NCI-H187 (cell line): ENCODE measurements at regions not wholly inside any gene's neighbourhood (a gene's known extent, or its start where the extent isn't known, plus 50 kb on each side); places are given as distances from the start of the nearest gene placed in this dataset.
A peak's percentile ranks its signal among the peaks of the same experiment; 100 is the strongest.
"Not testable (repeated sequence)": the region's sequence is repeated elsewhere in the genome, so short reads cannot be mapped to it uniquely, and the experiment has no call there.

Experiments used
- DNase-seq, 2 experiments: peaks; one replicate each; lab custom pipeline; 2025; lab: John Stamatoyannopoulos, UW

DNA sequence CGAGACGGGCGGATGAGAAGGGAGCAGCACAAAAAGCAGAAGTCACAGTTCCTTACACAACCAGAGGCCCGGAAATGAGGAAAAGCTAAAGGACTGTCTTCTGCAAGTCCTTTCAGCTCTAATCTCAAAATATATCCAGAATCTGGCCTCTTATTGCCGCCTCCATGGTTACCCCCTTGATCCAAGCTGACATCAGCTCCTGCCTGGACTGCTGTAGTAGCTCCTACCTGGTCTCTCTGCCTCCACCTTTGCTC is 324.0 kb upstream of the ROPN1 start:
- DNase-seq, result no peak

GRCh38 chr3:124318014-124318413 is 326.1 kb upstream of the ROPN1 start:
- DNase-seq, result no peak

DNA sequence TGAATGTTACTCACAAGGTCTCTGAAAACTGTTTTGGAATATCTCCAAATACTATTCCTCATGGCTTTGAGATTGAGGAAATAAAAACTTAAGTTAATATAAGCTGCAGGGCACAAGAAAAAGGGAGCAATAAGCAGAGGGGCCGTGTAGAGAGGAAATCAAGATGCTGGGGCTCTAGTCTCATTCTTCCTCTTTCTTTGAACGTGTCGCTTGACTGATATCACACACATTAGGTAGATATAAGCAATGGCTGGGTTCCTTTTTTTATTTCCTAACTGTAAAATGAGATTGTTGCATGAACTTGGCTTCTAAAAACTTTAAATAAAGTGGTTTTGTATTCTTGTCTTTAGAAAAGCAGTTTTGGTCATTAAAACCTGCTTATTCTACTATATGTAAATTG is 326.7 kb upstream of the ROPN1 start:
- DNase-seq, result no peak

DNA sequence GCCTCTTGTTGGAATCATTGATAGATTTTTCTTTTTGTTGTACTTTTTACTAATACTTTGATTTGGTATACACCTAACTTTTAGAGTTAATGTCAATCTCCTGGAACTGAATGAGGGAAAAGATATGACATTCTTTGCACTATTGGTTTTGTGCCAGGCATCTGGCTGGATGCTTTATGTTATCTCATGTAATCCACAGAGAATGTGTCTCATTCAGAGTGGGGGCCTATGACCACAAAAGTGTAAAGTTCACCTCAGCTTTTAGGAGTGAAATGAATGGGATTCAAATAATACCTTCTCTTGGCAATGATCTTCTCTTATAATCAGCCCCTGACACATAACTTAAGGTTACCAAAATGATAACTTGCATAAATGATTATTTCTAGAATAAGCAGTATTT is 329.1 kb upstream of the ROPN1 start:
- DNase-seq, result no peak

- DNase-seq, result no peak
Observed at GRCh38 chr3:124322309-124322880, 330.5 kb upstream of the ROPN1 start.

- no peak for DNase-seq
Observed at GRCh38 chr3:124322966-124323365, 331.0 kb upstream of the ROPN1 start.

DNA sequence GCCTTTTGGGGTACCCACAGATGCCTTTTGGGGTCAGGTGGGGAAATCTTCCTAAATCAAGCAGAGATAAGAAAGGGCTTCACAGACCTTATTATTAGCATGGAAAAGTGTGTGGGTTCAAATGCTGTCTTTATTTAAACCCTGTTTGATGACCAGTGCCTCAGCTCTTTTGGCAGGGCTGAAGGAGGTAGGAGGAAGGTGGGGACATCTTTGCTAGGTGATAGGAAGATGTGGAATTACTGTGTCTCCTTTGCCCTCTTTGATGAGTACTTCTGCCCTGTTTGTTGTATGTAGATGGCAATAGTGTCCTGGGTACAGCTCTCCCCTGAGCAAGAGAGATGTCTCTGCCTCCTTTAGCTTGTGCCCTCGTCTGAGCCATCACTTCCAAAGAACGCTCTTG is 333.3 kb upstream of the ROPN1 start:
- no peak for DNase-seq

DNA sequence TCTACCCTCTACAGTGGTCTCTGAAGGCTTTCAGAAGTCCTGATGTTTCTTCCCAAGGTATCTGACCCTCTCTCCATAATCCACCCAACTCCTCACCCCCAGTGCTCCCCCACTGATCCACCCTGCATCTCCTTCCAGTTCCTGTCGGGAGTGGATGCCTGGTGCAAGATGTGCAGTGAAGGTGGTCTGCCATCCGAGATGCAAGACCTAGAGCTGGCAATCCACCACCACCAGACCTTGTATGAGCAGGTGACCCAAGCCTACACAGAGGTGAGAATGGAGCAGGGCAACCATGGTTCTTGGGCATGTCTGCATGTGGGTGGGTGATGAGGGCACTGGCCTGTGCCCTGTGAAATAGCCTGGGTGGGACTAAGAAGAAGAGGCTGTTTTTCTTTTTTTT is 337.8 kb upstream of the ROPN1 start:
- DNase-seq, result no peak

GRCh38 chr3:124333931-124334640 is 342.2 kb upstream of the ROPN1 start:
- DNase-seq, result no peak

DNA sequence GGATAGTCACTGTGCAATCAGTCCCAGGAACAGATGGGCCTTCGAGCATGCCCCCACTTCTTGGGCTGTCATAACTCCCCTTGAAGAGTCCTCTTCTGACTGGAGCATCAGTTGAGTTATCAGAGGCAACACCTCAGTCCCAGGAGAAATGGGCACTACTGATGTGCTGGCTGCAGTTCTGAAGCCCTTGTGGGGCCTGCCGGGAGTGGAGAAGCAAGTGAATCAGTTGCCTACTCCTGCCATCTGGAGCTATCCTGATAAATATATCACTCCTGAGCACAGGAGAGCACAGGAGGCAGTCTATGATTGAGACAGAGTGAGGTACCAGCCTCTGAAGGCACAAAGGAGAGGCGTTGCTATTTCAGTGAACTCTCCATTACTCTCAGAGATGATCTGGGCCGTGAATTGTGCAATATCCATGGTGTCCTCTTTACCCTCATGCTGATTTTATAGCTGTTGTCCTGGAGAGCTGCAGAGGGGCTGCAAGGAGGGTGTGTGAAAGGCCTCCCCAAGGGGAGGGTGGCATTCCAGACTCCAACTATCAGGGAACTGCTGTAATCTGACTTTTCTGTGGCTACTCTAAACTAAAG is 344.2 kb upstream of the ROPN1 start:
- peak; percentile 56 to 72 for DNase-seq

DNA sequence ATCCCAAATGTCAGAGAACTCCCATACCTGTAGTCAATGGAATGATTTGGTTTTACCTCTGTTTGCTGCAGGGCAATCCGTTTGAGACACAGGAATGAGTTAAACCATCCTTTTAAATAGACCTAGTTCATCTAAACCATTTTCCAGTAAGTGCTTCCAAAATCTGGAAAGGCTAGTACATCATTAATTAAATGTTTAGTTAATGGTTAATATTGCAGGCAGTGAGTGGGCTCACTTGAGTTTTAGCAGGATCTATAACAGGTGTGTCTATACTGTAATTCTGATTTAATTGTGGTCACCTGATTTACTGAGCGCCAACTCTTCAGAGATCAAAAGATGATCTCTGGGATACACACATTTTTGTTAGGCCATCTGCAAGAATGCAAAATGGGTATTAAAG is 353.9 kb upstream of the ROPN1 start:
- no peak for DNase-seq

DNA sequence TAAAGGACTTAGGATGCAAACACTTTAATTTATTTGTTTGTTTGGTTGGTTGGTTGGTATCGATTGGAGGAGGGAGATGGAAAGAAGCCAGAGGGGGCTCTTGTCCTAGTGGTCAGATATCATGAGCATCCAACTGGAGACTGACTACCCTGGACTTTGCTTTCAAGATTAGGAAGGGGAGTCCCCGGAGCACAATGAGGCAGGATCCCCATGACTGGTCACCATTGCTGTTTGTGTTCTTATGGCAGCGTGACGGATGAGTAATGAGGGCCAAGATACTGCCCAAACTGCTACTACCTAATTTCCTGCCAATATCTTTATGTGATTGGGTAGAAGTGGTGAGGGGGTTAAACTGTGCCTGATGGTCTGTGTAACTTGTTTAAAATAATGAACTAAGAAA is 354.6 kb upstream of the ROPN1 start:
- DNase-seq, result no peak

- DNase-seq, result no peak
Observed at GRCh38 chr3:124347418-124347817, 355.5 kb upstream of the ROPN1 start.

GRCh38 chr3:124348555-124348954 is 356.6 kb upstream of the ROPN1 start:
- DNase-seq, result not testable (repeated sequence)

GRCh38 chr3:124351430-124352148 is 359.7 kb upstream of the ROPN1 start:
- peak in 1 of 2 experiments; percentile 49 for DNase-seq

DNA sequence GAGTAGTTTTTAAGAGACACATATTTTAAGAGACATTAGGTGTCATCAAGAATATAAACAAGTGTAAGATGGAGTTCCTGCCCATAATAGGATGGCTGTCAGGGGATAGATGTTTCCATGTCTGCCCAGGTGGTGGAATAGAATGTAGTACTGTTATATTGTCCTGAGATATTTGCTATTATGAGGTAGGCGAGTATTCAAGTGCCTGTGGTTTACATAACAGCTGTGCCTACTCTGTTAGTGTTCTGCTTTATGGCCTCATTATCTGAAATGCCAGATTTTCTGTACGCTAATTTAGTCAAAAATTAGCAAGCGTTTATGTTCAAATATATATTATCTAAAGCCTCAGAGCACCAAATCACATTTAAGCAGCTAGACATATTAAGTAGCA is 360.2 kb upstream of the ROPN1 start:
- no peak for DNase-seq

- DNase-seq, result no peak
Observed at GRCh38 chr3:124353691-124354090, 361.8 kb upstream of the ROPN1 start.

DNA sequence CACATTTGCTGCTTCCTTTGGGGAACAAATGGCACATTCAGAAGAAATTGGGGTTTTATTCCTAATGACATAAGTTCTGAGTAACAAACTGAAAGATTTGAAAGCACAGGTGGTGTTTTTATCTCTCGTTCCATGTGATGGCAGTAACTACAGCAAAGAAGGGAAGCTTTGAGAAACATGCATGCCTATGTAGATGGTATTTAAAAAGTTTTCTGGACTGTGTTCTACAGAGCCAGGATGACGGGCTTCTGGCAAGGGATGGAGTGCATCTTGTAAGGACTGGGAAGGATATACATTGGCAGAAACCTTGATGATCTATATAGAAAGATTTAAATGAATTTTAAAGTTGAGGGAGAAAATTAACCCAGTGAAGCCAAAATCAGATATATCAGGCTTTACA is 362.2 kb upstream of the ROPN1 start:
- DNase-seq, result no peak

- no peak for DNase-seq
Observed at GRCh38 chr3:124358156-124358555, 366.2 kb upstream of the ROPN1 start.

DNA sequence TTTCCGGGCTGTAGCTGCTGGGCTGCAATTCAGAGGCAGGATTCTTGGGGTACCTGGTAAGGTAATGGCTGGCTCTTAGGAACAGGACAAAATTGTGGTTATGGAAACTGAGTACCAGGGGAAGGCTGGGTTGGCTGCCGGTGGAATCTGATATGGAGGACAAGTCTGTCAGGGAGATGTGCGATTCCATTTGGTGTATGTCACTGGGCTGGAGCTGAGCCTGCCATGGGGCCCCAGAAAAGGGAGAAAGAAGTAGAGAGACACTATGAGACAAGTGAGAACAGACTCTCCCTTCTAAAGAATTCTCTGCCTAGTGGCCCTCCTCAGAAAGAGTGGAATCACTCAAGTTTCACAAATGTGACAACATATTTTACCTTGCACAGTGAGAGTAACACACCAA is 368.2 kb upstream of the ROPN1 start:
- DNase-seq, result no peak

GRCh38 chr3:124360563-124360962 is 368.6 kb upstream of the ROPN1 start:
- DNase-seq, result no peak

- DNase-seq, result no peak
Observed at GRCh38 chr3:124361566-124361965, 368.7 kb upstream of the UMPS start.

DNA sequence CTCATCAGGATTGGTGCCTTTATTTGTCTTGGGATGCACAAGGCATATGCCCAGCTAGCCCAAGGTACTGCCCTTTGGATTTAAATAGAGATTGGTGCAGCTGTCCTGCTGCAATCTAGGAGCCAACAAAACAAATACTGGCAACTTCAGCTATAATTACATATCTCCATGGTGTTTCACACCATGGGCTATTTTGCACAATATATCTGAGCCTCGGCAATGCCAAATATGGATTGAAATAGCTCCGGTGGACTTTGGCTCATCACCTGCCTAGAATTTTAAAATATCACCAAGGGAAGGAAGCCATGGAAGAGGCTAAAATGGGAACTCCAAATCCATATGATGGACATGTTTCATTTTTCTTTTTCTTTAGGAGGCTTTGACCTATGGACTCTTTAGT is 367.8 kb upstream of the UMPS start:
- DNase-seq, result no peak
